Stomach (tissue), 4 donors: ENCODE measurements at regions not wholly inside any gene's neighbourhood (a gene's known extent, or its start where the extent isn't known, plus 50 kb on each side); places are given as distances from the start of the nearest gene placed in this dataset.

Experiments used
- CTCF ChIP-seq, 7 experiments: fragments of 450-650 bp in 4 of 7; fragments of 200-600 bp in 3 of 7; sonication (generic) in 3 of 7; IDR thresholded peaks; one replicate each; pipeline ENCODE4 v1.5.1; 2016 to 2019; ENCODE audit warnings: antibody characterized with exemption in 7 of 7, control low read depth in 2 of 7, mild to moderate bottlenecking in 1 of 7
- EP300 ChIP-seq: sonication (generic); formaldehyde crosslinking; IDR thresholded peaks from one replicate; pipeline ENCODE4 v1.6.1; 2017; ENCODE audit warnings: antibody characterized with exemption
- POLR2A ChIP-seq, 4 donors: fragments of 450-650 bp; IDR thresholded peaks; one replicate each; pipeline ENCODE4 v1.6.1; 2016; ENCODE audit warnings: antibody characterized with exemption in 4 of 4, control low read depth in 2 of 4, mild to moderate bottlenecking in 1 of 4, moderate library complexity in 1 of 4
- POLR2AphosphoS5 ChIP-seq, 3 donors: sonication (generic); formaldehyde crosslinking; IDR thresholded peaks; one replicate each; pipeline ENCODE4 v1.6.1; 2016; ENCODE audit warnings: antibody characterized with exemption in 3 of 3

GRCh38 chr6:147621961-147622360 lies 113.5 kb downstream of the SAMD5 start:
- no peak for TF ChIP-seq CTCF (IDR thresholded peaks at IDR 0.05)
- TF ChIP-seq POLR2A (IDR thresholded peaks at IDR 0.05), result no peak
- no peak for TF ChIP-seq EP300
- TF ChIP-seq POLR2AphosphoS5 (IDR thresholded peaks at IDR 0.05), result no peak
